T-helper 2 cell (primary cell): ENCODE measurements at regions not wholly inside any gene's neighbourhood (a gene's known extent, or its start where the extent isn't known, plus 50 kb on each side); places are given as distances from the start of the nearest gene placed in this dataset.
"Not testable (repeated sequence)": the region's sequence is repeated elsewhere in the genome, so short reads cannot be mapped to it uniquely, and the experiment has no call there.

Source experiments
- DNase-seq, 5 experiments: peaks; one replicate each; pipeline versions ENCODE4 v3.0.0 to v3.0.0-alpha.2; 2012 to 2022

GRCh38 chr12:46946137-46946536, 120.3 kb upstream of the SLC38A4 start:
- no peak for DNase-seq

GRCh38 chr12:46948936-46949545, 123.2 kb upstream of the SLC38A4 start:
- no peak for DNase-seq

GRCh38 chr12:46950094-46950493, 124.3 kb upstream of the SLC38A4 start:
- DNase-seq = no peak

DNA sequence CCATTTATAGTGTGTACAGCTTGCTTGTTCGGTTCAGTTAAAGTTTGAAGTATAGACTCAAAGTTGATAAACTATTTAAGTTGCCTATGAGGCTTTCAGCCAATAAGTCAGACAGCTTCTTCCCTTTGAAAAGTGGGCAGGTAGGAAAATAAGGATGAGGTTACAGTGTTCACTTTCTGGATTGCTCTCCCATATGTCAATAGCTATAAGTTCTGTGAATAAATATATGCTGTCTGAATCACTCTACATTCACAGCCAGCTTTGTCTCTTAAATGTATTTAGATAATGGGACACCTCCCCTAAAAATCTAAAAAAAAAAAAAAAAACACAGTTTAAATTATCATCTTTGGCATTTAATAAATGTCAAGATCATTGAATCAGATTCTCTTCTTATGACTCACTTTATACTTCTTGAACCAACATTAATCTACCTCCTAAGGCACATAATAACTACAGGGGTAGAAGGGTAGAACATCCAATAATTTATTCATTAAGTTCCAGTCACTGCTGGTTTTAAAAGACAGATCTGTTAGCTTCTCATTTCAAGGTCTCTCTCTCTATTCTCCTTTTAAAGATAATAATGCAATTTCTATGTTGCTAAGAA, 126.4 kb upstream of the PCED1B start:
- no peak for DNase-seq

GRCh38 chr12:46956451-46957035, 122.9 kb upstream of the PCED1B start:
- DNase-seq = no peak

DNA sequence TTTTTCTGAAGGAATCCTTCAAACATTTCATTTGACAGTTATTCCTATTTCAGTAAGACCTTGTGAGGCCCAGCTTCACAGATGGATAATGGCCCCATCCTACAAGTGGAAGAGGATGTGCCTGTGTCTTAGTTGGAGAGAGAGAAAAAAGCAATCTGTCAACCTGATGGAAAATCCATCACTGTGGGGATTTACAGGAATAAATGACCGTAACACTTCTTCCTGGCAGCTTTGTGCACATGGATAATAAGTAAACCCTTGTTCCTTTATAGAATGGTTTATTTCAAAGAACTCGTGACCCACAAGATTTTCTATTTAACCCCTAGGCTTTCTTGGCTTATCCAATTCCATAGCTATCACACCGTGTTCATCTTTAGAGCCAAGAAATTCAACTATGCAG, 121.4 kb upstream of the PCED1B start:
- DNase-seq = no peak

DNA sequence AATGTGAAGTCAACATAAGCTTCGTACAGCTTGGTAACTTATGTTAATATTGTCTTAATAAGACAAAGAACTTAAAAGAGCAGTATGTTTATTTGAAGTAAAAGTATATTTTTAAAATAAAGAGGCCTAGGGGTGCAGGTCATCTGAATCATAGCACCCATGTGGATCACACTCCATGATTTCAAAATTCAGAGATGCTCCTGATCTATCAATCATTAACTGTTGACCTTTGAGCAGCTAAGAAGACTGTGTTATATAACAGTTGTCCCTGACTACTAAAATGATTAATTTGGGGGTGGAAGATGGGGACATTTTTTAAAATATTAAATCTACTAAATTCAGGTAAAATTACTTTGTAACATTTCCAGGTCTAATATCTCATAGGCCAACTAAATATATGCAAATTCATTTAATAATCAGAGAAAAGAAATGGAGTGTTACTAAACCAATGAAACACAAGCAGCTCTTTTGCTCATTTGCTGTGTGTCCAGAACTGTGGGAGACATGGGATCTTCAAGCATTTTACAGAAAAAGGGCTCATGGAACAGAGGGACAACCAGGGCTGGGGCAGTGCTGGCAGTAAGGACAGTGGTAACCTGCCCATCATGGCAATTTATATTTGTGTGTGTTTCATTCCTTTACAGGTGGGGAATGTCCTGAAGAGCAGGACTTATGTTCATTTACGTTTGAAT, 120.7 kb upstream of the PCED1B start:
- DNase-seq = no peak

DNA sequence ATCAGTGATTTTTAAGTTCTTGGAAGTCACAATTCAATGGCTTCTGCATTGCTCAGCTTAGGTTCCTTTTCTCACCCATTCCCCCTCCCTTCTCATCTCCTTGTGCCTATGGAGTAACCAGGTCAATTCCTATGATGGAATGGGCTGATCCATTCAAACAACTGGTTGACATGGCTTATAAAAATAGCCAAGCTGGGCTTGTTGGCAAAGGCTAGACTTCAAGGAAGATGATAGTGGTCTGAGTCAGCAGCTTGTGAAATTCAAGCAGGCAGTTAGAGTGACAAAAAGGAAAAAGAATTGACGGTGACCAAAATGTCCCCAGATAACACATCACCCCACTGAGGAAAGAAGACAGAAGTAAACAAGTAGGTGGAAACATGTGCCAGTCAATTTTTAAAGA, 119.9 kb upstream of the PCED1B start:
- no peak for DNase-seq

DNA sequence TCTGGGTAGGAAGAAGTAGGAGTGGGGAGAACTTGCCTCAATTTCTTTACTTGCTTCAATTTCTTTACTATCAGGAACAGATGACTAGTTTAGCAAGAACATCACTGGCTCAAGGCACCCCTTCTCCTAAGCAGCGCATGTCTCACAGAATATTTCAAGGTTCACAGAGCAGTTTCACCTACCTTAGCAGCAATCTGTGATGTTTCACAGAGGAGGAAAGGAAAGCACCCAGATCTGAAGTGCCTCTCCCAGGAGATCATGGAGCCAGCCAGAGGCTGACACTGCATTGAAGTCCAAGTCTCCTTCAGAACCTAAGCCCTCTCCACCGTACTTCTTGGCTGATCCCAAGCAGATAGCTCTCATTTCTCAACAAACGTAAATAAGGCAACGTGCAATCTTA, 118.7 kb upstream of the PCED1B start:
- DNase-seq = no peak

- DNase-seq = no peak
These were observed 116.2 kb upstream of the PCED1B start for GRCh38 chr12:46963191-46963590.

GRCh38 chr12:46963977-46964971, 115.1 kb upstream of the PCED1B start:
- no peak for DNase-seq

- no peak for DNase-seq
These were observed 114.3 kb upstream of the PCED1B start for GRCh38 chr12:46965137-46965536.

DNA sequence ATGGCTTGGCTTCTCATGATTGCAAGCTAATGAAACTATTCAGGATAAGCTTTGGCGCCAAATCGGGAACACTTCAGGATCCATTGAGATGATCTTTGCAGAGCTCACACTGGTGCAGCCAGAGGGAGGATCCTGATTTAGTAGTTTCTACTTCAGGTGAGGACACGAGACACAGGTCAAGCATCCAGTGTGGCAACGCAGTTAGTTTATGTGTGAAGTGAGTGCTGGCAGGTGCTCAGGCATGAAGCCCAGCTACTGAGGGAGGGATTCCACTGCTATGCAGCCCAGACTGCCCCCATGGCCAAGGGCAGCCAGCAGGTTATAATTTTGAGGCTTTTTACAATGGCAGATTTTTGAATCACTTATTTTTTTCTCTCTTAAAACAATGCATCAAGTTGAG, 113.5 kb upstream of the PCED1B start:
- no peak for DNase-seq

GRCh38 chr12:46970636-46971035, 108.8 kb upstream of the PCED1B start:
- DNase-seq = no peak

- DNase-seq = not testable (repeated sequence)
These were observed 105.5 kb upstream of the PCED1B start for GRCh38 chr12:46973937-46974336.

DNA sequence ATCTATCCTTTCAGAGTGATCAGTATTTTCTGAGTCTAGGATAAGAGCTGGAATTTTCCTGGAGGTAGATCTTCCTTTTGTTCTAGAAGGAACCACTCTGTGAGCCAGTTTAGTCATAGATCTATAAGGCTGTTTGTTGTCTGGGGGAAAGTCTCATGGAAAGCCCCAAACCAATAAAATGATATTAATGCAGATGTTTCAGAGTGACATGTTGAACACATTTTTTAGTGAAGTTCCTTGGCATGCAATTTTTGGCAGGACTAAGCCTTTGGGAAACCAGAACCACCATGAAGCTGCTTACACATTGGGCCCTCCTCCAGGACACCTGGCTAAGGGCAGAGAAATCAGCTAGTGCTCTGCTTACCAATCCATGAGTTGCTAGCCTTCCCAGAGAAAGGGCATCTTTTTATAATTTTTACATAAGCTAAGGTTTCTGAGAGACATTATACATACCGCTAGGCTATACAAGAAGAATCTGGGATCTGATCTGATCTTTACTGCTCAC, 101.5 kb upstream of the PCED1B start:
- DNase-seq = no peak

DNA sequence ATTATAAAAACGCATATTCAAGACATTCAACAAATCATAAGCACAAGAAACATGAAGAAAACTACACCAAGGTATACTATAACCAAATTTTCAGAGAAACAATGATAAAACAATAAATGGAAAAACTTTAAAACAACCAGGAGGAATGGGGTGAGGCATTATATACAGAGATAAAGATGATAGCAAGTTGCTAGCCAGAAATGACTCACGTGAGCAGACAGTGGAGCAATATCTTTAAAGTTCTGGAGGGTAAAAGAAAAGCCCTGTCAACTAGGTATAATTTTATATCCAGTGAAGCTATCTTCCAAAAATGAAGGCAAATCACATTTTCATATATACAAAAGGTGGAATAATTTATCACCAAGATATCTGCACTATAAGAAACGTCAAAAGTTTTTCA, 97.8 kb upstream of the PCED1B start:
- DNase-seq = no peak

GRCh38 chr12:46982629-46983392, 96.6 kb upstream of the PCED1B start:
- no peak for DNase-seq

DNA sequence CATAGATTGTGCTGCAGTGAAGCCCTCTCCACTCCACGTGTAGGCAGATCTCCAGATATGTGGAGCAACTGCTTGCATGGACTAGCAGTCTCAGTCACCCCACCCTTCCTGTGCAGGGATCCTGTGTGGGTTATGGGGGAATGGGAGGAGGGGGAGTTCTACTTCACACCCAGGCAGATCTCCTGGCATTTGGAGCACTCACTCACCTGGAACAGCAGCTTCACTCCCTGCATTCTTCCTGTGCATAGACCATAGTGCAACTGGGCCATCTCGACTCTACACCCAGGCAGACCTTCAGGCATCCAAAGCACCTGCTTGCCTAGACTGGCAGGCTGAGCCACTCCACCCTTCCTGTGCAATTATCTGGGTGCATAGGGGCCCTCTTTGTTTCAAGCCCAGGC, 96.0 kb upstream of the PCED1B start:
- no peak for DNase-seq

DNA sequence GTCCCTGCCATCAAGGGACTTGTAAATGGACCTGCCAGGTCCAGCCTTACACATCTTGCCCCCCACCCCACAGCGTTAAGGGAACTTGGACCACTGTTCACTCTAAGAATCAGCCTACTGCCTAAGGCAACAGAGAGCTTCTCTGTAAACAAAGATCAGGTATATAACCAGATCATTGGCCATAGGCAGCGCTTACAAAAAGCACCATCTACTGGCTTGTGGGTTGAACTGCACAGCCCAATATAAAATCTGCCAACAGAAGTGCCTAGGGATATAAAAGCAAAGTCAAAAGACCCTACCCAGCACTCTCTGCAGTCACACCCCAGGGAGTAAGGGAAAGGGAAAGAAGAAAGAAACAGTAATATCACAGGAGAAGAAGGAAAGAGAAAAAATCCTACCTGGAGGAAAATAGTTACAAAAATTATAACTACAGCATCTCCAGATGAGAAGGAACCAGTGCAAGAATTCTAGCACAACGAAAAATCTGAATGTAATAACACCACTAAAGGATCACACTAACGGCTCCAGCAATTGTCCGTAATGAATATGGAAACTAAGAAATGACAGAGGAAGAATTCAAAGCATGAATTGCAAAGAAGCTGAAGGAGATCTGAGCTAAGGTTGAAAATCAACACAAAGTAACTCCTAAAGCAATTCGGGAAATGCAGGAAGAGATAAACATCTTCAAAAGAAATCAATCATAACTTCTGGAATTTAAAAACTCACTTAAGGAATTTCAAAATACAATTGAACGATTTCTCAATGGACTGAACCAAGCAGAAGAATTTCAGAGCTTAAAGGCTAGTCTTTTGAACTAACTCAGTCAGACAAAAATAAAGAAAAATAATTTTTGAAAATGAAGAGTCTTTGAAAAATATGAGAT, 95.2 kb upstream of the PCED1B start:
- DNase-seq = peak in 2 of 5 experiments; percentile 4 to 49

GRCh38 chr12:46985816-46986215, 93.6 kb upstream of the PCED1B start:
- DNase-seq = no peak
